ENCODE measurements at regions not wholly inside any gene's neighbourhood (a gene's known extent, or its start where the extent isn't known, plus 50 kb on each side); places are given as distances from the start of the nearest gene placed in this dataset.
"Not testable (repeated sequence)": the region's sequence is repeated elsewhere in the genome, so short reads cannot be mapped to it uniquely, and the experiment has no call there.

DNA sequence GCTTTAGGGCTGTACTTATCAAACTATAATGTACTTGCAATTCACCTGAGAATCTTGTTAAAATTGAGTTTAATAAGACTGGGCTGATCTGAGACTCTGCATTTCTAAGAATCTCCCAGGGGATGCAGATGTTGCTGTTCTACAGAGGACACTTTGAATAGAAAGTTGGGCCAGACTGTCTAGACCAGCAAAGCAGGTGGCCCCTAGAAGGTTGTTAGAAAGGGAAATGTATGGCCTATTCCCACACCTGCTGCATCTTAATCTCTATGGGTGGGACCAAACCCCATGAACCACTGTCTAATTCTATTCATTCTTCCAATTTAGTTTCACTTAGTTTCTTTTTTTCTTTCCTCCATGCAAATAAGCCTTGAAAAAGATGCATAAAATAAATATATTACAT, 413.2 kb upstream of the TECRL start:
- no peak for DNase-seq (ENCODE audit: low read depth in 2 of 2)

DNA sequence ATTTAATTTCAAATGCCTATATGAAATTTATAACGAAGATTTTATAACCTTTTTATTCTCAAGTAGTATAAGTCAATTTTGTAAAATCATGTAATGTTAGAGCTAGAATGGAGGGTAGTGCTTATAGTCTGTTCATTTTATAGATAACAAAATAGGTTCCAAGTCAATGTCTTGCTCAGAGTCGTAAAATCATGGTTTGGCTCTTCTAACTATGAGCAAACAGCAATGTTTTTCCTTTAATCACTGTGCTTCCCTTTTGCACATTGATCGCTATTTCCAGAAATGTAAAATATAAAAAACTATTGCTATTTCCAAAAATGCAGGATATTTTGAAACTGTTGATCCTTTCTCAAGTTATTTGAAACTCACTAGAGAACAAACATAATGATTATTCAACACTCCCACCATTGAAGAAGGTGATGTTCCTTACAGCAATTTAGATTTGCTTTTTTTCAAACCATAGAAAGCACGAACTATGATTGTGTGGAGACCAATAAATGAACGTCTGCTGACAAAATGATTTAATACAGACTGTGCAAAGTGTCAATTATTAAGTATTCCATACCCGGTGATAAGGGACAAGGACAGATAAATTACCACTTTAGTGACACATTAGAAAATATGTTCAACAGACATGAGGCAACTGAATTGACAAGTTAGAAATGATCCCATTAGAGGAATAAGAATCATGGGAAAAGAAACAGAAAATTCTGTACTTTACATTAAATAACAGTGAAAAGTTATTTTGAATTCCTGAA, 412.1 kb upstream of the TECRL start:
- DNase-seq (ENCODE audit: low read depth in 2 of 2) = no peak

DNA sequence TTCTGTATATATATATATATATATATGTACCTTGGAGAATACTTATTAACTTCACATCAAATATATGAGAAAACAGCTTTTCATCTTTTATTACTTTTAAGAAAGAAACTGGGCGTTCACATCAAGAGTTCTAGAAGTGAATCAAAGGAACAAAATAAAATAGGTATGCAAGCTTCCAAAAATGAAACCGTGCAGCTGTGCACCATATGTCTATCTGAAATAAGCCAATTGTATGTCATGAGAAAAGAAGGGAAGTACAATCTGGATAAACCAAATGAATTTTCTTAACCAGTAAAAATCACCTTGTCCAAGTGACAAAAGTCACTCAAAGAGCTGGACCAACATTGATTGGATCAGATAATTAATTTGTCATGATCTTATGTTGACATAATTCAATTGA, 405.4 kb upstream of the TECRL start:
- DNase-seq (ENCODE audit: low read depth in 2 of 2) = no peak

DNA sequence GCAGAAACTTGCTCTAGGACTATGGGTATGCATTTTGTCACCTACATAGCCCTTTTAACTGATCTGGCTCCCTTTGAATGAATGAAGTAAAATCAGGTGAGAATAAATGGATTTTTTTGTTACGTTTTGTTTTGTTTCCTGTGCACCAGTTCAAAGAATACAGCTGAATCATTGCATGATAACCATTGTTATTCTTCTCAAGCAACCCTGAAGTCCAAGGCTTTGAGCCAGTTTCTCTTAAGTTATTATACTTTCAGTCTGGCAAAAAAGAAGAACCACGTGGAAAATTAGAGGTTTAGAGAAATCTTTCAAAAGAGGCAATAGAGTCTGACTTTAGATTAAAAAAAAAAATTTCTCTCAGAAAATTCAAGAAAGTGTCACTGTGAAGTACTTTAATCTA, 398.6 kb upstream of the TECRL start:
- DNase-seq (ENCODE audit: low read depth in 2 of 2) = no peak

DNA sequence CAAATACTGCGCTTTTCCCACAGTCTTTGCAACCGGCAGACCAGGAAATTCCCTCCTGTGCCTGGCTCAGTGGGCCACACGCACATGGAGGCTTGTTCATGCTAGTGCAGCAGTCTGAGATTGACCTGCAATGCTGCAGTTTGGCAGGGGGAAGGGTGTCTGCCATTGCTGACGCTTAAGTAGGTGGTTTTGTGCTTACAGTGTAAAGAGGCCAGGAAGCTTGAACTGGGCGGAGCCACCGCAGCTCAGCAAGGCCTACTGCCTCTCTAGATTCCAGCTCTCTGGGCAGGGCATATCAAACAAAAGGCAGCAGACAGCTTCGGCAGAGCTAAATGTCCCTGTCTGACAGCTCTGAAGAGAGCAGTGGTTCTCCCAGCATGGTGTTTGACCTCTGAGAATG, 390.5 kb upstream of the TECRL start:
- DNase-seq (ENCODE audit: low read depth in 2 of 2) = no peak

DNA sequence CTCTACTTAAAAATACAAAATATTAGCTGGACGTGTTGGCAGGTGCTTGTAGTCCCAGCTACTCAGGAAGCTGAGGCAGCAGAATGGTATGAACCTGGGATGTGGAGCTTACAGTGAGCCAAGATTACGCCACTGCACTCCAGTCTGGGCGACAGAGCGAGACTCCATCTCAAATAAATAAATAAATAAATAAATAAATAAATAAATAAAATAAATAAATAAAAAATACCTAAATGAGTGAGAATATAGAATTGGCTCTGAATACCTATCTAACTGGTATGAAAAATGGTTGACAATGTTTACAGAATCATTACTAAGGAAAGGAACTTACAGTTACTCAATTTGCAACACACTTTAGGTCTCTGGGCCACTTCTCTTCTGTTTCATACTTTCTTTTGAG, 389.6 kb upstream of the TECRL start:
- not testable (repeated sequence) for DNase-seq (ENCODE audit: low read depth in 2 of 2)

DNA sequence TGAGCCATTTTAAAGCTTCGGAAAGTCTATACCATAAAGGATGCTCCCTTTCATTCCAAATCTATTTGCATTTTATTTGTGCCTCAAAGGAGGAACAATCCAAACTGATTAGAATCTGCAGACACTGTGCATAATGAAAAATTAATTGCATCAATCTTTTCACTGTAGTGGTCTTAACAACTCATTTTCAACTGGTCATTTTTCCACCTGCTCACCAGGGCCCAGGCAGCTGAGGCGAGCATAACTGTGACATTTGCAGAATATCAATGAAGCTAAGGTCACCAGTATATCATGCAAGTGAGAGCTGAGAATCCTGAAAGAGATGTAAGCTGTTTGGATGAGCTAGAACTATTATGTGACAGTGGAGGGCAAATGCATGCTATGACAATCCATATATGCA, 387.3 kb upstream of the TECRL start:
- DNase-seq (ENCODE audit: low read depth in 2 of 2) = no peak

DNA sequence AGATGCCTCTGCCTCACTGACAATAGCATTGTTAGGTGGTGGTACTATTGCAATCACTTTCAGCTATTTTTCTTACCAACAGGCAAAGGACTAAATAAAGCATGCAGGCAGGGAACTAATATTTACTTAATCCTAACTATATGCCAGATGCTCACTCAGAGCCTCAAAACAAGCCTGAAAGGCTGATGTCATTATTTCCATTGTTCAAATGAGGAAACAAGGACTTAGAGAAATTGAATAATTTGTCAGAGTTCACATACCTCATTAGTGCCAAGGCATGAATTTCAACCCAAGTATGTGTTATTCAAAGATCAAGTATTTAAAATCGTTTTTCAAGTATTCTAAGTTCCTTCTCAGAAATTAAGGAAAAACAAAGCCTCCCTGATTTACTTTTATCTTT, 374.9 kb upstream of the TECRL start:
- DNase-seq (ENCODE audit: low read depth in 2 of 2) = no peak

DNA sequence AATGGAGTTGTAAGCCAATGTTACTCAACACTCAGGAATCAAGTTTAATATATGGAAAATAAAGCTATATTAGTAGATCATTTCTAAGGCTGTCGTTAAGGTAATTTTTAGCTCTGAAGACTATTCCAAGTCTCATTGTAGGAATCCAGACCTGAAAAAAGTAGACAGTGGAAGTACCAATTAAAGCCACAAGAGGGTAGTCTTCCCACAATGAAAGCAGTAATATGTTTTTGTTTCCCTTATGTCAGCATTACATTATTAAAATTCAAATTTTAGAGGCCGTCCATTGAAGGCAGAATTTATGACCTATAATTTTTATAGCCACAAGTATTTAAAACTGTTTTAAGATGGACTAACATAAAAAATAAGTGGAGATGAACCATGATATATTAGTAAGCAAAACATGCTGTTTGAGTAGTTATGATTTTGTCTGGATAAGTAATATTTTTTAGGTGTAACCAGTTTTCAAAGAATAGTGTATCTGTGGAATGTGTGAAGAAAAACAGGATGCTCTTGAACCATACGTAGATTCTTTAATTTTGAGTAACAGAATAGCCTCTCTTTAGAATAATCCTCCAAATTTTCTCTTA, 372.6 kb upstream of the TECRL start:
- DNase-seq (ENCODE audit: low read depth in 2 of 2) = no peak

DNA sequence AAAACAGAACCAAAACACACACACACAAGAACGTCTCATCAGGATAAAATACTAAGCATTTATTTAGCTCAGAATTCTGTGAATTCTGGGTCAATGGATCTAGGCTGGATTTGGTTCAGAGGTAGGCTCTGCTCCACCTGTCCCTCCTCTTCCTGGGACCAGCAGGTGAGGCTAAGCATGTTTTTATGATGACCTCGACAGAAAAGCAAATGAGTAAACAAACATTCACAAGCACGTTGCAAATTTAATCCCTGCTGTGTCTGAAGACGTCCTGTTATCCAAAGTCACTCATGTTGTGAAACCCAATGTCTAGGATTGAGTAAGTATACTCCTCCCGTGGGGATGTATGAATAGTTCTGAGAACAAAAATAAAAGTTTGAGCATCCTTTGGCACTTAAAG, 371.4 kb upstream of the TECRL start:
- DNase-seq (ENCODE audit: low read depth in 2 of 2) = no peak

DNA sequence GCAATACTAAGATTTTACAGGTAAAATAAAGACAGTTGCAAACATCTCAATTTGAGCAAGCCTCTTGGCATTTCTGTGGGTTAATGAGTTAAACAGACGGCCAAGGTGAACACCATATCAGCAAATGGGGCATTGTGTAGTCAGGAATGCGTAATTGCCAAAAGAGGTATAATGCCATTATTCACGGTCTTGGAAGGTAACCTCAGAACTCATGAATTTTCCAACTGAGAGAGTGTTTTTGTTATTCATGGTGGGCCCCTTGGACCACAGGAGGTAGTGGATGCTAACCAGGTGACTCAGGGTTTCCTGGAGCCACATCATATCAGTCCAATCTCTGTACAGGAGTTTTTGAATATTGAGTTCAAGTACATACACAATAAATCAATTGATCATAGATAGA, 368.0 kb upstream of the TECRL start:
- no peak for DNase-seq (ENCODE audit: low read depth in 2 of 2)

DNA sequence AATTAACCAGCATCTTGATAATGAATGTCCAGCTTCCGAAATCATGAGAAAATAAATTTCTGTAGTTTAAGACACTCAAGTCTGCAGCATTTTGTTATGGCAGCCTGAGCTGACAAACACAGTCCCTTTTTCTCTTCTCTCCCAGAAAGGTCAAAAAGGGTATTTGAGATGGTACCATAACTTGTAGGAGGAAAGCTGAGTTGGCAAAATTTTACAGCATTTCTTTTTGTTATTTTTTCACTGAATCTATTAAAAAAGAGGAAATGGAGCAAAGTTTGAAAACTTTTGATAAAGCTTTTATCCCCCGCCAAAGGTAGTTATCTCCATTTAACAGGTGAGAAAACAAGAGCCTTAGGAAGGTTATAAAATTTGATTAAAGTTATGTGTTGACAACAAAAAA, 367.6 kb upstream of the TECRL start:
- no peak for DNase-seq (ENCODE audit: low read depth in 2 of 2)

DNA sequence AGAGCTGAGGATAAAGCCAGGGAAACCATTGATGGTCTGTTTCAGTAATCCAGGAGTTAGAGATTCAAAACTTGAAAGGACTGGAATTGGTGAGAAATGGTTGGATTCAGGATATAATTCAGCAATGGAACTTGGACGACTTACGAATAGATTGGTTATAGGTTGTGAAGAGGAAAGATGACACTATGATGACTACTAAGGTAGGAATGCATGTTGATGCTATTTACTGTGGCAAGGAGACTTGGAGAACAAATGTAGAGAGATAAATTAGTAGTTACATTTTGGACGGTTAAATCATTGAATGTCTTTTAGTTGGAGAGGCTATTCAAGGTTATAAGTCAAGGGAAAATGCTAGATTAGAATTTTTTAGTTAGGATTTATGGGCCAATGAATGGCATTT, 365.4 kb upstream of the TECRL start:
- no peak for DNase-seq (ENCODE audit: low read depth in 2 of 2)

DNA sequence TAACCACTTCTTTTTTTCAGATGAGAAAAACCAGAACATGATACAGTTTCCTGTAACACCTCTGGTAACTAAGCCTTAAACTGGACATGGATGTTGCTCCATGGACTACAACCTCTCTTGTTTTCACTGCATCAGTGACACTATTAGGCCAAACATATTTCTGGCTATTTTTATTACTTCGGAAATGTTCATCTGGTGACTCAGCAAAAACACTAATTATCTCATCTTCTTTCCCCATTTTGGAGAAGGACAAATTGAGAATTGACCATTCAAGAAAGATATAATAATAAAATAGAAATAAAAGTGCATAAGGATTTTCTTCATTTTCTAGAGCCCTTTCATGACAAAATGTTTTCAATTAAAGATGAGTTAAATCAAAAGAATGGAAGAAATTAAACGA, 361.9 kb upstream of the TECRL start:
- DNase-seq (ENCODE audit: low read depth in 2 of 2) = no peak

DNA sequence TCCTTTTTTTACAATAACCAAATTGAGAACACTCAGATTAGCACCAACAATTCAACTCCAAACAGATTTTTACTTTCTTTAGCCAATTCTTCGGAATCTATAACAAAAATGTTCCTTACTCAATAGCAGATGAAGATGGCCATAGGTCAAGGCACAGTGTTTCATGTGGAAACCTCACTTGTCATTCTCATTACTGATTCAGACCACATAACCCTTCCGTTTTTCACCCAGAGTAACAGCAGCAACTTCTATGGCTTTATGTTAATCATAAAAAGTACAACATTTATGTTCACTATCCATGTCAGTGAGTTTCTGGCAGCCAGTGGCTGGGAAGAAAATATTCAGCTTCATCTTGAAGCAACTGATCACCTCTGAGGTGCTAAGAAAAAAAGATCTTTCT, 358.3 kb upstream of the TECRL start:
- no peak for DNase-seq (ENCODE audit: low read depth in 2 of 2)

DNA sequence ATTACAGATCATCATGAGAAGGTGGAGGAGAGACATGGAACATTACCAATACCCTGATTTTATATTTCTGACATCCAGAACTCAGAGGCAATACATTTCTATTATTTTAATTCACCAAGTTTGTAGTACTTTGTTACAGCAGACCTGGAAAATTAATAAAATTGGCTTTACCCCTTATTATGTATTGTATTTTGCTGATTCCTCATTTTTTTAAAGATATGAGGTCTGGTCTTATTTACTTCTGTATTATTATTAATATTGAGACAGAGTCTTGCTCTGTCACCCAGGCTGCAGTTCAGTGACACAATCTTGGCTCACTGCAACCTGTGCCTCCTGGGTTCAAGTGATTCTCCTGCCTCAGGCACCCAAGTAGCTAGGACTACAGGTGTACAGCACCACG, 357.3 kb upstream of the TECRL start:
- DNase-seq (ENCODE audit: low read depth in 2 of 2) = no peak

DNA sequence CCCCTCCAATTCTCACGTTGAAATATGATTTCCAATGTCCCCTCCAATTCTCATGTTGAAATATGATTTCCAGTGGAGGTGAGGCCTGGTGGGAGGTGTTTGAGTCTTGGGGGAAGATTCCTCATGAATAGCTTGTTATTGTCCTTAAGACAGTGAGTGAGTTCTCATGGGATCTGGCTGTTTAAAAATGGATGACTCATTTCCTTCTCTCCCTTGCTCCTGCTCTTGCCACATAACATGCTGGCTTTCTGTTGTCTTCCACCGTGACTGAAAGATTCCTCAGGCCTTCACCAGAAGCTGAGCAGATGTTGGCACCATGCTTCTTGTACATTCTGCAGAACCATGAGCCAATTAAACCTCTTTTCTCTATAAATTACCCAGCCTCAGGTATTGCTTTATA, 346.8 kb upstream of the TECRL start:
- DNase-seq (ENCODE audit: low read depth in 2 of 2) = no peak

DNA sequence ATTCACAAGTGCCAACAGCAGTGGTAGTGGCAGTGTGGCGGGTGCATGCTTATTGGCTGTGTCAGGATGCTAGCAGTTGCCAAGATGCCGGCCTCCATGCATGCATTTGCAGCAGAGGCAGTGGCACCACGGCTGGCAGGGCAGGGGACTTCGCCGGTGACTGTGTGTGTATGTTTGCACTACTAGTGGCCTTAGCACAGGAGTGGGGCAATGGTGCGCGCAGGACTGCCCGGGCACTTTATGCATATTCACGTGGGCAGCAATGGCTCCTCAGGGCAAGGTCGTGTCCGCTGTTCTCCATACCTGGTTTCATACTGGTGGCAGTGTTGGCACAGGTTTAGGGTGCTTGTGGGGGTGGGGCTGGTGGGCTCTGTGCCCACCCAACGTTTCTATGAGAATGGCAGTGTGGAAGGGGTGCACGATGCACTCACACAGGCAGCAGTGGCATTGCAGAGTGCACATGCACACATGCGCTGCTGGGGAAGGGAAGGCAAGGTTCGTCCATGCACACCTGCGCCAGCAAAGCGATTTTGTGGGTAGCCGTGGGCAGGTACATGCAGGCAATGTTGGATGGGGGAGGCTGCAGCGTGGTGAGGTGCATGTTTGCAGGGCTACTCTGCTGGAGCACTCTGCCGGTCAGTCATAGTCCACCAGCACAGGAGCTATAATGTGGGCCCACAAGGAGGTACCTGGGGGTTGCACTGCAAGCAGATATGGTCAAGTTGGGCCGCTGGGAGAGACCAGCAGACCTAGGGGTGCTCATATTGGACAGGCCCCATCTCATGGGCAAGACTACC, 338.9 kb upstream of the TECRL start:
- no peak for DNase-seq (ENCODE audit: low read depth in 2 of 2)

DNA sequence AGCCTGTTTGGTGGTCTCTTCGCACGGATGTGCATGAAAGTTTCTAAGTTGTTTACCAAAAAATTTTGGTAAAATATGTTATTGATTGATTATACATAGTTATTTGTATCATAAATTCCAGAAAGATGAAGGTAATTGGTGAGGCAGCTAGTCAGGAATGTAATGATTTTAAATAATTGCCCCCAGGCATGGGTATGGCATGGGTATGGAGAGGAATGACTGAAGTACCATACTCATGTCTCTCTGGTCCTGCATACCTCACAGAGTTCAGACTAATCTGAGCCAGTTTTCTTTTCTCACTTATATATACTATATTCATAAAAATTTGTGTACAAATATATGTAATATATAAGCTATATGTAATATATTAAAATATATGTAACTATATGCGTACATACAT, 329.0 kb upstream of the TECRL start:
- DNase-seq (ENCODE audit: low read depth in 2 of 2) = no peak

DNA sequence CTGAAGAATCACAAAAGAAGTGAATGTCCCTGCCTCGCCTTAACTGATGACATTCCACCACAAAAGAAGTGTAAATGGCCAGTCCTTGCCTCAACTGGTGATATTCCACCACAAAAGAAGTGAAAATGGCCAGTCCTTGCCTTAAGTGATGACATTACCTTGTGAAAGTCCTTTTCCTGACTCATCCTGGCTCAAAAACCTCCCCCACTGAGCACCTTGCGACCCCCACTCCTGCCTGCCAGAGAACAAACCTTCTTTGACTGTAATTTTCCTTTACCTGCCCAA, 328.5 kb upstream of the TECRL start:
- not testable (repeated sequence) for DNase-seq (ENCODE audit: low read depth in 2 of 2)

DNA sequence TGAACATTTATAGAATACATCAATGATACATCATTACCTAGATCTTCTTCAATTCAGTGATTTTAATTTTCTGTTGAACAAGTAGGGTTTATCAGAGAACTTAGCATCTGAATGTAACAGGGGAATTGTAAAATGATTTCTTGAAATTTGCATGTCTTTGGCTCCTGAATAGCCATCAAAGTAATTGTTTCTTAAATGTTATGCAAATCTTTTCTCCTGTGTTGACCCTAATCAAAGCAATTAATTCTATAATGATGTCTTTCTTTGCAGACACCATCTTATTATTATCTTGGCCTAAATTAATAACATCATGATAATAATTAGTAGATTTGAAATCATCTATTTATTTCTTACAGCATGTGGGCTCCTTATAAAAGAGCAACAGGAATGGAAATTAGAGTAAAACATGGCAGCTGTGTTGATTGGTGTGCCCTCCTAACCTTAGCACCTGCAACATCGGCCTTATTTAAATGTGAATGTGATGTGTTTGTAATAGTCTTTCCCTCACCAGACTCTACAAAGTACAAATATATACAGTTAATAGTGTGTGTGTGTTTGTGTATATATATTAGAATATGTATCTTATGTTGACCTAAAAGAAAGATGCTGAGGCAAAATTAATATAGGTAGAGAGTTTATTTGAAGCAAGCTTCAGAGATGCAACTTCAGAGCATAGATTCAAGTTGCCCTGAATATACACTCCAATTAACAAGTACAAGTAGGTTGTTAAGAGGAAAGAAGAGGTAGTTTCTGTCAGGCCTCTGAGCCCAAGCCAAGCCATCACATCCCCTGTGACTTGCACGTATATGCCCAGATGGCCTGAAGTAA, 328.0 kb upstream of the TECRL start:
- no peak for DNase-seq (ENCODE audit: low read depth in 2 of 2)

DNA sequence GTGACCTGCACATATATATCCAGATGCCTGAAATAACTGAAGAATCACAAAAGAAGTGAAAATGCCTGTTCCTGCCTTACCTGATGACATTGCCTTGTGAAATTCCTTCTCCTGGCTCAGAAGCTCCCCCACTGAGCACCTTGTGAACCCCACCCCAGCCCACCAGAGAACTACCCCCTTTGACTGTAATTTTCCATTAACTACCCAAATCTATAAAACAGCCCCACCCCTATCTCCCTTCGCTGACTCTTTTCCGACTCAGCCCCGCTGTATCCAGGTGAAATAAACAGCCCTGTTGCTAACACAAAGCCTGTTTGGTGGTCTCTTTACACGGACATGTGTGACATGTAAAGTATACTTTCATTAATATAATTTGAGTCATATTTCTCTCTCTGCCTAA, 320.3 kb upstream of the TECRL start:
- no peak for DNase-seq (ENCODE audit: low read depth in 2 of 2)

DNA sequence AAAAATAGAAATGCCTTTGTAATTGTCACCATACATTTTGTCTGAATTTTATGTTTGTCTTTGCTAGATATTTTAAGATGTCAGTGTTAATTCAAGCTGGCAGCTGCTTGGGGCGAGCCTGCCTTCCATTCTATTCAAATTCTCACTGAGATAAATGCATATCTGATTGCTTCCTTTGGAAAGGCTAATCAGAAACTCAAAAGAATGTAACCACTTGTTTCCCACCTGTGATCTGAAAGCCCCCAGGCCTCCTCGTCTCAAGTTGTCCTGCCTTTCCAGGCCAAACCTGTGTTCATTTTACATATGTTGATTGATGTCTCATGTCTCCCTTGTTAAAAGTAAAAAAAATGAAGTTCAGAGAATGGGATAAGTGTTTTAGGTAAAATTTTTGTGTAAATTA, 318.7 kb upstream of the TECRL start:
- no peak for DNase-seq (ENCODE audit: low read depth in 2 of 2)
